ENCODE measurements at regions not wholly inside any gene's neighbourhood (a gene's known extent, or its start where the extent isn't known, plus 50 kb on each side); places are given as distances from the start of the nearest gene placed in this dataset.

DNA sequence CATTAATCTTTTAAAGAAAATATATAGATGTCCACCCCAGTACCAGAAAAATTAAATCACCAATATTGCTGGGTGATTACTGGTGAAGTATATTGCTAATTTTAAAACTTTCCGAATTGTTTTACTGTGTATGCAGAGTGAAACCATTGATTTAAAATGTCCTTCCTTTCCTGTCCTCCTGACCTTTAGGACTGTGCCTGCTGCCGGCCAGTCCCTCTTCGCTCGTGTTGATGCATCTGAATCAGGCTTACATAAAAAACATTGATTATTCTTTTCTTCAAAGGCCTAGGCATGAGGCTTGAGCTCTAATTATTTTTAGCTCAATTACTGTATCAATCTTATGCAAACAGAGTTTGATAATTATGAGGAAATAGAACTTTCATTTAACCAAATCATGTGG lies 1128.1 kb downstream of the BRINP3 start:
- TF ChIP-seq, protein P1, sequence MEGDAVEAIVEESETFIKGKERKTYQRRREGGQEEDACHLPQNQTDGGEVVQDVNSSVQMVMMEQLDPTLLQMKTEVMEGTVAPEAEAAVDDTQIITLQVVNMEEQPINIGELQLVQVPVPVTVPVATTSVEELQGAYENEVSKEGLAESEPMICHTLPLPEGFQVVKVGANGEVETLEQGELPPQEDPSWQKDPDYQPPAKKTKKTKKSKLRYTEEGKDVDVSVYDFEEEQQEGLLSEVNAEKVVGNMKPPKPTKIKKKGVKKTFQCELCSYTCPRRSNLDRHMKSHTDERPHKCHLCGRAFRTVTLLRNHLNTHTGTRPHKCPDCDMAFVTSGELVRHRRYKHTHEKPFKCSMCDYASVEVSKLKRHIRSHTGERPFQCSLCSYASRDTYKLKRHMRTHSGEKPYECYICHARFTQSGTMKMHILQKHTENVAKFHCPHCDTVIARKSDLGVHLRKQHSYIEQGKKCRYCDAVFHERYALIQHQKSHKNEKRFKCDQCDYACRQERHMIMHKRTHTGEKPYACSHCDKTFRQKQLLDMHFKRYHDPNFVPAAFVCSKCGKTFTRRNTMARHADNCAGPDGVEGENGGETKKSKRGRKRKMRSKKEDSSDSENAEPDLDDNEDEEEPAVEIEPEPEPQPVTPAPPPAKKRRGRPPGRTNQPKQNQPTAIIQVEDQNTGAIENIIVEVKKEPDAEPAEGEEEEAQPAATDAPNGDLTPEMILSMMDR (IDR thresholded peaks at IDR 0.05), result no peak
- TF ChIP-seq POLR2A (IDR thresholded peaks at IDR 0.05), result no peak

All from right lobe of liver (tissue), 4 donors.